ENCODE measurements at regions not wholly inside any gene's neighbourhood (a gene's known extent, or its start where the extent isn't known, plus 50 kb on each side); places are given as distances from the start of the nearest gene placed in this dataset.

DNA sequence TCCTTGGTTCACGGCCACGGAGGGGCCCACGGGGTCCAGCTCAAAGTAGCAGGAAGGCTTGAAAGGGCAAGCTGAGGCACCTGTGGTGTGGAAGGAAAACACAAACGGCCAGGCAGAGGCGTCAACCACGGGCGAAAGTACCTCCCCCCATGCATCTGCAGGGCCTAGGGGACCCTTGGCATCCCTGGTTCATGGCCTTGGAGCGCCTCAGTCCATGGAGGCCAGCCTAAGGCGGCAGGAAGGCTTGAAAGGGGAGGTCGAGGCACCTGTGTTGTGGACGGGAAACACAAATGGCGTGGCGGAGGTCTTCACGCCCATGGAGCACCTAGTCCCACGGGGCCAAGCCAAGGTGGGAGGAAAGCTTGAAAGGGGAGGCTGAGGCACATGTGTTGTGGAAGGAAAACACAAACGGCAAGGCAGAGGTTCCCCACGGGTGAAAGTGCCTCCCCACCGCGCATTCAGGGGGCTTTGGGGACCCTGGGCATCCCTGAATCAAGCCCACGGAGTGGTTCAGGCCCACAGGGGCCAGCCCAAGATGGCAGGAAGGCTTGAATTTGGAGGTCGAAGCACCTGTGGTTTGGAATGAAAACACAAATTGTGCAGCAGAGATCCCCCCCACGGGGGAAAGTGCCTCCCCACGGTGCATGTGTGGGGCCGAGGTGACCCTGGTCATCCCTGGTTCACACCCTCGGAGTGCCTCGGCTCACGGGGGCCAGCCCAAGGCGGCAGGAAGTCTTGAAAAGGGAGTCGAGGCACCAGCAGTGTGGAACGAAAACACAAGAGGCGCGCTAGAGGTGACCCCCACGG, 380.8 kb downstream of the ALG10 start:
- no peak overlapping the region for H3K27ac ChIP-seq
- DNase-seq (ENCODE audit: low spot score in 2 of 2) = peak; percentile 3 to 41
- no peaks in the 10 kb centered on the region for H3K4me1 ChIP-seq
- intact Hi-C loops (cut with DNase I) = no loop called here
- TF ChIP-seq, protein P1, sequence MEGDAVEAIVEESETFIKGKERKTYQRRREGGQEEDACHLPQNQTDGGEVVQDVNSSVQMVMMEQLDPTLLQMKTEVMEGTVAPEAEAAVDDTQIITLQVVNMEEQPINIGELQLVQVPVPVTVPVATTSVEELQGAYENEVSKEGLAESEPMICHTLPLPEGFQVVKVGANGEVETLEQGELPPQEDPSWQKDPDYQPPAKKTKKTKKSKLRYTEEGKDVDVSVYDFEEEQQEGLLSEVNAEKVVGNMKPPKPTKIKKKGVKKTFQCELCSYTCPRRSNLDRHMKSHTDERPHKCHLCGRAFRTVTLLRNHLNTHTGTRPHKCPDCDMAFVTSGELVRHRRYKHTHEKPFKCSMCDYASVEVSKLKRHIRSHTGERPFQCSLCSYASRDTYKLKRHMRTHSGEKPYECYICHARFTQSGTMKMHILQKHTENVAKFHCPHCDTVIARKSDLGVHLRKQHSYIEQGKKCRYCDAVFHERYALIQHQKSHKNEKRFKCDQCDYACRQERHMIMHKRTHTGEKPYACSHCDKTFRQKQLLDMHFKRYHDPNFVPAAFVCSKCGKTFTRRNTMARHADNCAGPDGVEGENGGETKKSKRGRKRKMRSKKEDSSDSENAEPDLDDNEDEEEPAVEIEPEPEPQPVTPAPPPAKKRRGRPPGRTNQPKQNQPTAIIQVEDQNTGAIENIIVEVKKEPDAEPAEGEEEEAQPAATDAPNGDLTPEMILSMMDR (IDR thresholded peaks at IDR 0.05) = no peak
- H3K27me3 ChIP-seq = no peaks in the 10 kb centered on the region
- peaks cover 19 to 33% of the 10 kb centered on the region in 2 donors for H3K9me3 ChIP-seq
- H3K4me3 ChIP-seq = no peak overlapping the region
- H3K36me3 ChIP-seq = no peaks in the 10 kb centered on the region

GRCh38 chr12:34403706-34404376, 381.5 kb downstream of the ALG10 start:
- Histone ChIP-seq H3K4me1 (no peaks in the 10 kb centered on the region), H3K4me3 (no peak overlapping the region), H3K9me3 (peaks cover 19 to 41% of the 10 kb centered on the region in 2 donors), H3K27ac (no peak overlapping the region), H3K27me3 (no peaks in the 10 kb centered on the region), H3K36me3 (no peaks in the 10 kb centered on the region)
- DNase-seq (ENCODE audit: low spot score in 2 of 2) = peak; percentile 7 to 56
- intact Hi-C loops (cut with DNase I) = no loop called here
- TF ChIP-seq, protein P1 (IDR thresholded peaks at IDR 0.05) = no peak

DNA sequence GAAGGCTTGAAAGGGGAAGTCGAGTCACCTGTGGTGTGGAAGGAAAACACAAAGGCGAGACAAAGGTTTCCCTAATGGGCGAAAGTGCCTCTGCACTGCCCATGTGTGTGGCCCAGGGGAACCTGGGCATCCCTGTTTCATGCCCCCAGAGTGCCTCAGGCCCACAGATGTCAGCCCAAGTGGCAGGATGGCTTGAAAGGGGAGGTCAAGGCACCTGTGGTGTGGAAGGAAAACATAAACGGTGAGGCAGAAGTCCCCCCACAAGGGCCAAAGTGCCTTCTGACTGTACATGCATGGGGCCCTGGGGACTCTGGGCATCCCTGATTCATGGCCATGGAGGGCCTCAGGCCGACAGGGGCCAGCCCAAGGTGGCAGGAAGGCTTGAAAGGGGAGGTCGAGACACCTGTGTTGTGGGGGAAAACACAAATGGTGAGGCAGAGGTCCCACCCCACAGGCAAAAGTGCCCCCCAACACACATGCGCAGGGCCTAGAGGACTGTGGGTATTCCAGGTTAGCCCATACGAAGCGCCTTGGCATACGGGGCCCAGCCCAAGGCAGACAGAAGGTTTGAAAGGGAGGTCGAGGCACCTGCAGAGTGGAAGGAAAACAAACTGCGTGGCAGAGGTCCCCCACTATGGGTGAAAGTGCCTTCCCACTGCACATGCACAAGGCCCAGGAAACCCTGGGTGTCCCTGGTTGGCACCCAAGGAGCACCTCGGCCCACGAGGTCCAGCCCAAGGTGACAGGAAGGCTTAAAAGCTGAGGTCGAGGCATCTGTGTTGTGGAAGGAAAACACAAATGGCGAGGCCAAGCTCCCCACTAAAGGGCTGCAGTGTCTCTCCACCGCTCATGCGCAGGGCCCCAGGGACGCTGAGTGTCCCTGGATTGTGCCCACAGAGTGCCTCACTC, 382.3 kb downstream of the ALG10 start:
- peak; percentile 7 to 31 for DNase-seq (ENCODE audit: low spot score in 2 of 2)
- TF ChIP-seq, protein P1 (IDR thresholded peaks at IDR 0.05) = no peak
- intact Hi-C loops (cut with DNase I) = no loop called here
- no peaks in the 10 kb centered on the region for H3K4me1 ChIP-seq
- no peaks in the 10 kb centered on the region for H3K27me3 ChIP-seq
- H3K27ac ChIP-seq = no peak overlapping the region
- H3K4me3 ChIP-seq = no peak overlapping the region
- H3K36me3 ChIP-seq = no peaks in the 10 kb centered on the region
- peaks cover 19 to 45% of the 10 kb centered on the region in 2 donors for H3K9me3 ChIP-seq

GRCh38 chr12:34405286-34406227, 383.3 kb downstream of the ALG10 start:
- intact Hi-C loops (cut with DNase I) = no loop called here
- peaks cover 22 to 54% of the 10 kb centered on the region in 2 donors for H3K9me3 ChIP-seq
- TF ChIP-seq, protein P1 (IDR thresholded peaks at IDR 0.05) = no peak
- no peaks in the 10 kb centered on the region for H3K27me3 ChIP-seq
- H3K4me1 ChIP-seq = no peaks in the 10 kb centered on the region
- H3K36me3 ChIP-seq = no peaks in the 10 kb centered on the region
- H3K4me3 ChIP-seq = no peak overlapping the region
- H3K27ac ChIP-seq = no peak overlapping the region
- peak; percentile 4 to 40 for DNase-seq (ENCODE audit: low spot score in 2 of 2)

Data from ascending aorta (tissue), 2 donors.